Neural progenitor cell (in vitro differentiated cells): ENCODE measurements at regions not wholly inside any gene's neighbourhood (a gene's known extent, or its start where the extent isn't known, plus 50 kb on each side); places are given as distances from the start of the nearest gene placed in this dataset.

Source experiments
- DNase-seq: peaks from one replicate; pipeline ENCODE4 v3.0.0-alpha.2; 2016; ENCODE audit warnings: low spot score
- H2AFZ ChIP-seq: fragments of 200-600 bp; sonication (generic); replicated peaks from 2 replicates; pipeline ENCODE4 v1.6.1; 2016; ENCODE audit warnings: antibody characterized with exemption
- H3F3A ChIP-seq: fragments of 200-600 bp; sonication (generic); 2 replicates; pipeline ENCODE4 v1.6.1; 2016; ENCODE audit warnings: antibody characterized with exemption, low read depth
- H3K27ac ChIP-seq: fragments of 200-600 bp; sonication (generic); 2 replicates; pipeline ENCODE4 v1.5.1; 2016; ENCODE audit warnings: mild to moderate bottlenecking
- H3K27me3 ChIP-seq: fragments of 200-600 bp; sonication (generic); 2 replicates; pipeline ENCODE4 v1.6.1; 2016; ENCODE audit warnings: mild to moderate bottlenecking, moderate library complexity
- H3K36me3 ChIP-seq: fragments of 200-600 bp; sonication (generic); 2 replicates; pipeline ENCODE4 v1.5.1; 2016
- H3K4me1 ChIP-seq: fragments of 200-600 bp; sonication (generic); 2 replicates; pipeline ENCODE4 v1.6.1; 2016; ENCODE audit warnings: mixed run types
- H3K4me2 ChIP-seq: fragments of 200-600 bp; sonication (generic); 2 replicates; pipeline ENCODE4 v1.6.1; 2016
- H3K4me3 ChIP-seq: fragments of 200-600 bp; sonication (generic); 2 replicates; pipeline ENCODE4 v1.5.1; 2016
- H3K79me2 ChIP-seq: fragments of 200-600 bp; sonication (generic); 2 replicates; pipeline ENCODE4 v1.6.1; 2016; ENCODE audit warnings: low read depth
- H3K9ac ChIP-seq: fragments of 200-600 bp; sonication (generic); 2 replicates; pipeline ENCODE4 v1.6.1; 2016
- H3K9me3 ChIP-seq: fragments of 200-600 bp; sonication (generic); 2 replicates; pipeline ENCODE4 v1.5.1; 2016; ENCODE audit warnings: low read depth
- H4K20me1 ChIP-seq: fragments of 200-600 bp; sonication (generic); 2 replicates; pipeline ENCODE4 v1.6.1; 2016; ENCODE audit warnings: low read depth
- H3K27ac Mint-ChIP-seq: 3 replicates; pipeline ENCODE4 v1.8.0; 2021; ENCODE audit warnings: mixed read lengths
- H3K27me3 Mint-ChIP-seq: 2 replicates; pipeline ENCODE4 v1.8.0; 2022; ENCODE audit warnings: low read depth, mild to moderate bottlenecking, inconsistent platforms, moderate library complexity, mixed read lengths; ENCODE audit not compliant: insufficient read depth
- H3K36me3 Mint-ChIP-seq: 3 replicates; pipeline ENCODE4 v1.8.0; 2021; ENCODE audit warnings: mixed read lengths
- H3K4me1 Mint-ChIP-seq: 3 replicates; pipeline ENCODE4 v1.8.0; 2021; ENCODE audit warnings: mixed read lengths
- H3K4me3 Mint-ChIP-seq: 3 replicates; pipeline ENCODE4 v1.8.0; 2021; ENCODE audit warnings: mild to moderate bottlenecking, moderate library complexity, mixed read lengths
- H3K9me3 Mint-ChIP-seq: 3 replicates; pipeline ENCODE4 v1.8.0; 2020; ENCODE audit warnings: mixed read lengths
- CTCF ChIP-seq: fragments of 200-600 bp; sonication (generic); IDR thresholded peaks from 2 replicates; pipeline ENCODE4 v1.5.1; 2017; ENCODE audit warnings: antibody characterized with exemption, mild to moderate bottlenecking
- EZH2 ChIP-seq: fragments of 200-600 bp; sonication (generic); IDR thresholded peaks from 2 replicates; pipeline ENCODE4 v1.6.1; 2017; ENCODE audit warnings: antibody characterized with exemption, mild to moderate bottlenecking, moderate library complexity
- EZH2phosphoT487 ChIP-seq: fragments of 200-600 bp; sonication (generic); IDR thresholded peaks from 2 replicates; pipeline ENCODE4 v1.6.1; 2017; ENCODE audit warnings: antibody characterized with exemption

DNA sequence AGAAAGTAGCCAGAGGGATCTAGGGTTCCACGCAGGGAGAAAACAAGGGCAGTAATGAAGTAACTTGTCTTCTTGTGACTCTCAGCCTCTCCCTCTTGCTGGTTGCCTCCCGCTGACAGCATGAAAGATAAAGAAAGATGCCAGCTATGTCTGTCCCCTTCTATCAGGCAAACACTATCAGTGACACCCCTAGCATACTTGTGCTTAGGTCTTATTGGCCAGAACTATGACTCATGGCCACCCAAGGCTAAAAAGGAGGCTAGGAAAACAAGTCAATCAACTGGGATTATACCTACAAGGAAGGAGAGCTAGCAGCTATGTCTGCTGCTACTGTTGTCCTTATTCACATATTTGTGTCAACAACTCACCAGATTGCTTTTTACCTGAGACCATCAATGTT lies 206.8 kb upstream of the SOX4 start:
- H3K36me3 Mint-ChIP-seq, result no peaks in the 10 kb centered on the region
- H3K27ac Mint-ChIP-seq, result peak overlapping the region; percentile 82
- H3F3A ChIP-seq, result peaks cover 25% of the 10 kb centered on the region
- H3K36me3 ChIP-seq, result no peaks in the 10 kb centered on the region
- H3K9me3 Mint-ChIP-seq, result no peaks in the 10 kb centered on the region
- no peaks in the 10 kb centered on the region for H3K9me3 ChIP-seq
- TF ChIP-seq EZH2 (no peak), CTCF (no peak), EZH2phosphoT487 (no peak)
- no peak for DNase-seq
- H3K79me2 ChIP-seq, result no peaks in the 10 kb centered on the region
- H3K27ac ChIP-seq, result no peak overlapping the region
- peaks cover 21% of the 10 kb centered on the region for H3K27me3 Mint-ChIP-seq
- H3K4me1 ChIP-seq, result peaks cover 25% of the 10 kb centered on the region
- no peak overlapping the region for H3K4me2 ChIP-seq
- peaks cover 45% of the 10 kb centered on the region for H3K4me1 Mint-ChIP-seq
- no peaks in the 10 kb centered on the region for H3K27me3 ChIP-seq
- no peak overlapping the region for H2AFZ ChIP-seq
- no peak overlapping the region for H3K4me3 Mint-ChIP-seq
- no peak overlapping the region for H3K9ac ChIP-seq
- H4K20me1 ChIP-seq, result no peaks in the 10 kb centered on the region
- no peak overlapping the region for H3K4me3 ChIP-seq

DNA sequence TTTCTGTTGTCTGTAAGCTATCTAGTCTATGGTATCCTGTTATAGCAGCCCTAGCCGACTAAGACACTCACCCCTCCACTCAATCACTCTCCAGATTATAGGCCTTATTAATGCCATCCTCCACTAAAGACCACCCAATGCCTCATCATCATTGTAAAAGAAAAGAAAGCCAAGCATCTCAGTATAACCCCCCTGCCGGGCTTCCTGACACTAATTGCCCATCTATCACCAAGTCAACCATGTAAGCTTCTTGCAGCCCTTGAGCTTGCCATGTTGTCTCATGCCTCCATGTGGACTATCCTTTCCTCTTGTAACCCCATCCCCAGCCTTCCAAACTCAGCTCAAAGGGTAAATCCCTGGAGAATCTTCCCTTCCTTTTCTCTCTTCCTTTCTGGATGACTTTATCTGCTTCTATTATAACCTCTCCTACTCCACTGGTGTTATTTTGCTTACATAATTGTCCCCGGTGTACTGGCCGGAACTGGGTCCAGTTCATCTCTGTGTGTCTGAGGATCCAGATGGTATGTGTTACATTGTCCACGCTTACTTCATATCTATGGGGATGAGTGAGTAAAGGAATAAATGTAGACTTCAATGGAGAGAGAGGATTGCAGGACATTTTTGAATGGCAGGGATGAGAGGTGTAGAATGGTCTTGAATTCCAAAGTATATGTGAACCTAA lies 202.9 kb upstream of the SOX4 start:
- Mint-ChIP-seq H3K36me3 (no peaks in the 10 kb centered on the region), H3K4me1 (peaks cover 36% of the 10 kb centered on the region), H3K27ac (no peak overlapping the region), H3K4me3 (no peak overlapping the region), H3K27me3 (peaks cover 19% of the 10 kb centered on the region), H3K9me3 (no peaks in the 10 kb centered on the region)
- Histone ChIP-seq H3K9me3 (no peaks in the 10 kb centered on the region), H3K9ac (no peak overlapping the region), H4K20me1 (no peaks in the 10 kb centered on the region), H3K4me1 (peaks cover 9% of the 10 kb centered on the region), H2AFZ (no peak overlapping the region), H3F3A (no peaks in the 10 kb centered on the region), H3K36me3 (no peaks in the 10 kb centered on the region), H3K4me2 (no peak overlapping the region), H3K27ac (no peak overlapping the region), H3K27me3 (no peaks in the 10 kb centered on the region), H3K79me2 (no peaks in the 10 kb centered on the region), H3K4me3 (no peak overlapping the region)
- no peak for DNase-seq
- TF ChIP-seq EZH2phosphoT487 (no peak), CTCF (no peak), EZH2 (no peak)

GRCh38 chr6:21392177-21392576 lies 201.4 kb upstream of the SOX4 start:
- H3K27ac Mint-ChIP-seq, result peak overlapping the region; percentile 53
- H3K4me3 Mint-ChIP-seq, result no peak overlapping the region
- no peaks in the 10 kb centered on the region for H4K20me1 ChIP-seq

More at GRCh38 chr6:21392177-21392576, 201.4 kb upstream of the SOX4 start:
- peaks cover 15% of the 10 kb centered on the region for H3K27me3 Mint-ChIP-seq
- H3K79me2 ChIP-seq, result no peaks in the 10 kb centered on the region
- peak overlapping the region; percentile 45 for H3K4me2 ChIP-seq
- no peak overlapping the region for H3K4me3 ChIP-seq
- peak overlapping the region; percentile 15 for H2AFZ ChIP-seq
- no peak for TF ChIP-seq CTCF
- TF ChIP-seq EZH2phosphoT487, result no peak
- no peak for TF ChIP-seq EZH2
- H3K4me1 ChIP-seq, result peaks cover 9% of the 10 kb centered on the region
- H3K27me3 ChIP-seq, result no peaks in the 10 kb centered on the region
- H3K4me1 Mint-ChIP-seq, result peaks cover 27% of the 10 kb centered on the region
- H3K9ac ChIP-seq, result no peak overlapping the region
- no peak for DNase-seq
- no peaks in the 10 kb centered on the region for H3K9me3 Mint-ChIP-seq
- H3F3A ChIP-seq, result no peaks in the 10 kb centered on the region
- no peaks in the 10 kb centered on the region for H3K9me3 ChIP-seq
- no peak overlapping the region for H3K27ac ChIP-seq
- no peaks in the 10 kb centered on the region for H3K36me3 ChIP-seq
- H3K36me3 Mint-ChIP-seq, result no peaks in the 10 kb centered on the region
